Kidney (tissue), 13 donors: ENCODE measurements at regions not wholly inside any gene's neighbourhood (a gene's known extent, or its start where the extent isn't known, plus 50 kb on each side); places are given as distances from the start of the nearest gene placed in this dataset.

ENCODE experiments used
- DNase-seq, 5 donors: peaks; one replicate each; pipeline ENCODE4 v3.0.0-alpha.2; 2013 to 2020
- FAIRE-seq: peaks from 2 replicates; lab custom pipeline; 2012; peaks lifted over from hg19 to GRCh38; lab: Jason Lieb, UNC
- H3K27ac ChIP-seq, 2 donors: one replicate each; pipeline ENCODE4 v1.7.0; 2013; ENCODE audit warnings: low read depth in 2 of 2, low read length in 2 of 2, inconsistent platforms in 1 of 2
- H3K27me3 ChIP-seq: one replicate; pipeline ENCODE4 v1.7.1; 2013; ENCODE audit warnings: low read length, inconsistent platforms; ENCODE audit not compliant: control insufficient read depth, insufficient read depth
- H3K36me3 ChIP-seq, 3 donors: one replicate each; pipeline versions ENCODE4 v1.7.0 to v1.7.1; 2013; ENCODE audit warnings: low read length in 3 of 3, control low read depth in 1 of 3, inconsistent platforms in 1 of 3; ENCODE audit not compliant: insufficient read depth in 3 of 3, control insufficient read depth in 2 of 3
- H3K4me1 ChIP-seq, 3 donors: one replicate each; pipeline versions ENCODE4 v1.7.0 to v1.7.1; 2013; ENCODE audit warnings: low read length in 3 of 3, inconsistent platforms in 1 of 3, low read depth in 1 of 3; ENCODE audit not compliant: control insufficient read depth in 2 of 3, insufficient read depth in 2 of 3
- H3K4me3 ChIP-seq, 3 donors: one replicate each; pipeline versions ENCODE4 v1.7.0 to v1.8.1; 2013; ENCODE audit warnings: low read length in 3 of 3, control low read depth in 1 of 3, inconsistent platforms in 1 of 3
- H3K9ac ChIP-seq, 3 donors: one replicate each; pipeline versions ENCODE4 v1.7.0 to v1.7.1; 2013; ENCODE audit warnings: low read length in 3 of 3, control low read depth in 1 of 3, inconsistent platforms in 1 of 3
- H3K9me3 ChIP-seq, 3 donors: one replicate each; pipeline versions ENCODE4 v1.7.0 to v1.7.1; 2013; ENCODE audit warnings: low read length in 3 of 3, control low read depth in 1 of 3, inconsistent platforms in 1 of 3; ENCODE audit not compliant: control insufficient read depth in 2 of 3, insufficient read depth in 1 of 3
- intact Hi-C: fragments of 100-400 bp; cut with DNase I; formaldehyde crosslinking; loops from one replicate; pipeline ENCODE4 v1.11.1; 2022
- TF ChIP-seq, protein P1 (sequence below): IDR thresholded peaks from 3 replicates; pipeline ENCODE4 v1.5.1; 2012; ENCODE audit warnings: mild to moderate bottlenecking, moderate library complexity, borderline replicate concordance; ENCODE audit not compliant: insufficient read depth; ENCODE audit errors: extremely low read depth
- donor health status: control.
- donor health status: control.
- donor health status: control.
- donor health status: control.
- donor health status: control.
- donor health status: DM: yes; HTN: yes; CAD: no.
- donor health status: Normal renal cell carcinoma (clear cell type).

GRCh38 chr2:217448860-217449259 is 553.9 kb downstream of the TNS1 start:
- TF ChIP-seq, protein P1, sequence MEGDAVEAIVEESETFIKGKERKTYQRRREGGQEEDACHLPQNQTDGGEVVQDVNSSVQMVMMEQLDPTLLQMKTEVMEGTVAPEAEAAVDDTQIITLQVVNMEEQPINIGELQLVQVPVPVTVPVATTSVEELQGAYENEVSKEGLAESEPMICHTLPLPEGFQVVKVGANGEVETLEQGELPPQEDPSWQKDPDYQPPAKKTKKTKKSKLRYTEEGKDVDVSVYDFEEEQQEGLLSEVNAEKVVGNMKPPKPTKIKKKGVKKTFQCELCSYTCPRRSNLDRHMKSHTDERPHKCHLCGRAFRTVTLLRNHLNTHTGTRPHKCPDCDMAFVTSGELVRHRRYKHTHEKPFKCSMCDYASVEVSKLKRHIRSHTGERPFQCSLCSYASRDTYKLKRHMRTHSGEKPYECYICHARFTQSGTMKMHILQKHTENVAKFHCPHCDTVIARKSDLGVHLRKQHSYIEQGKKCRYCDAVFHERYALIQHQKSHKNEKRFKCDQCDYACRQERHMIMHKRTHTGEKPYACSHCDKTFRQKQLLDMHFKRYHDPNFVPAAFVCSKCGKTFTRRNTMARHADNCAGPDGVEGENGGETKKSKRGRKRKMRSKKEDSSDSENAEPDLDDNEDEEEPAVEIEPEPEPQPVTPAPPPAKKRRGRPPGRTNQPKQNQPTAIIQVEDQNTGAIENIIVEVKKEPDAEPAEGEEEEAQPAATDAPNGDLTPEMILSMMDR, result no peak
- no peak for DNase-seq
- Histone ChIP-seq H3K4me3 (no peak overlapping the region), H3K27me3 (no peaks in the 10 kb centered on the region), H3K9me3 (no peaks in the 10 kb centered on the region), H3K27ac (no peak overlapping the region), H3K36me3 (no peaks in the 10 kb centered on the region), H3K4me1 (no peaks in the 10 kb centered on the region), H3K9ac (no peak overlapping the region)
- intact Hi-C loops, result no loop called here
- FAIRE-seq, result no peak

DNA sequence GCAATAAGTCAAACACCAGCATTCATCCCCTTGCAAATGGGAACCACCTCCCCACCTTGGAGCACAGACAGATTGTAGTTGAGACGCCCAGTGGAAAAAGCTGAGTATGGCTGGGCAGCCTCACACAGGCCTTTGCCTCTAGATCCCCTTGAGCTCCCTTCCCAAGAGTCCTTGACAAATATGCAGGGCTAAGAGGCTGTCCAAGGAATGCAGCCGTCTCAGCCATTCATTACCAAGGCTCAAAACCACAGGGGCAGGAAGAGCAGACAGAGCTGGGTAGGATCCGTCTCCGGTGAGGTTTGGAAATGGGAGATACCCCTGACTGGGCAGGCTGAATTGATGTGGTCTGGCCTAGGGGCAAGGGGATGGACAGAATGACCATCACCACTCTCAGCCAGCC is 557.1 kb downstream of the TNS1 start:
- Histone ChIP-seq H3K4me1 (no peaks in the 10 kb centered on the region), H3K9me3 (no peaks in the 10 kb centered on the region), H3K9ac (no peak overlapping the region), H3K27ac (no peak overlapping the region), H3K36me3 (no peaks in the 10 kb centered on the region), H3K4me3 (no peak overlapping the region), H3K27me3 (no peaks in the 10 kb centered on the region)
- no peak for FAIRE-seq
- TF ChIP-seq, protein P1, result no peak
- intact Hi-C loops, result no loop called here
- no peak for DNase-seq

DNA sequence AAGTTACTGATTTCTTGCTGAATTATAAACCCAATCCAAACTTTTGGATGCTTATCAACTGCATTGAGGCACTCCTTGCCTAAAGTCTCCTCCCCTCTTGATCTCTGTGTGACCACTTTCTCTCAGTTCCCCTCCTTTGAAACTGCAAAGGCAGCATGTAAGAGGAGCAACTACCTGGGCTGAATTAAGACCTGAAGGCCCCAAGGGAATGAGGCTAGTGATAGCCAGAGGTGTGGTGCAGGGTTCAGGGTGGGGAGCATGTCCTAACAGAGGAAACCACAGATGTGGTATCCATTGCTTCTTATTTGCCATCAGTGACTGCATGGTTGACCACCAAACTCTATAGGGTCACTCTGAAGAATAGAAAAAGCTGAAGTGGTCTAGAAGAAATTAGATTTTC is 557.9 kb downstream of the TNS1 start:
- Histone ChIP-seq H3K4me3 (no peak overlapping the region), H3K27me3 (no peaks in the 10 kb centered on the region), H3K9me3 (no peaks in the 10 kb centered on the region), H3K27ac (no peak overlapping the region), H3K4me1 (no peaks in the 10 kb centered on the region), H3K36me3 (no peaks in the 10 kb centered on the region), H3K9ac (no peak overlapping the region)
- TF ChIP-seq, protein P1, result no peak
- DNase-seq (no peak), FAIRE-seq (no peak)
- intact Hi-C loops, result no loop called here

DNA sequence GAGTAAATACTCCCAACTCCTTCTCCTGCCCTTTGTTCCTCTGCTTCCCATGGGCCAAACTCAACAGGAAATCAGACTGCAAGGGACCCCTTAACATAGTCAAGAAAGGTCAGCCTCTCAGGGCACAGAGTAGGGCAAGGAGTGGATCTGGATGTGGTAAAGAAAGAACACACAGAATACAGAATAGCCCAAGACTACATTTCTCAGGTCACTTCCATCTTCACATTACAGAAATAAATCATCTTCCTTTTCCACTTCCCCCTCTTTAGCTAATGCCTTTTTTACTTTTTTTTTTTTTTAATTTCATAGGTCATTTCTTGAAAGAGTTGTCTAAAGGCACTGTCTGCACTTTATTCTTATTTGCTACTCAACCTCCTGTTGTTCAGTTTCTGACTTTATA is 558.3 kb downstream of the TNS1 start:
- DNase-seq (no peak), FAIRE-seq (no peak)
- Histone ChIP-seq H3K4me3 (no peak overlapping the region), H3K9ac (no peak overlapping the region), H3K36me3 (no peaks in the 10 kb centered on the region), H3K27ac (no peak overlapping the region), H3K27me3 (no peaks in the 10 kb centered on the region), H3K9me3 (no peaks in the 10 kb centered on the region), H3K4me1 (no peaks in the 10 kb centered on the region)
- intact Hi-C loops, result no loop called here
- TF ChIP-seq, protein P1, result no peak
